ENCODE measurements at regions not wholly inside any gene's neighbourhood (a gene's known extent, or its start where the extent isn't known, plus 50 kb on each side); places are given as distances from the start of the nearest gene placed in this dataset.

- TF ChIP-seq TSHZ1 (CRISPR knock-in tag; IDR thresholded peaks at IDR 0.05) (no peak), ARID4B (CRISPR knock-in tag; IDR thresholded peaks at IDR 0.05) (no peak), TAL1 (IDR thresholded peaks at IDR 0.05) (no peak), RCOR1 (IDR thresholded peaks at IDR 0.05; ENCODE audit: borderline replicate concordance in 1 of 2, low read depth in 2 of 2, low read length in 2 of 2) (peak; percentile 30 to 90; a peak in 3 of 4 replicates), THRAP3 (IDR thresholded peaks at IDR 0.05; ENCODE audit: borderline replicate concordance) (no peak), SMARCA4 (IDR thresholded peaks at IDR 0.05) (no peak), FOXA1 (IDR thresholded peaks at IDR 0.05; ENCODE audit: borderline replicate concordance) (no peak), CBFA2T2 (conservative IDR thresholded peaks at IDR 0.05) (no peak), ZBTB49 (CRISPR knock-in tag; IDR thresholded peaks at IDR 0.05; ENCODE audit: borderline replicate concordance) (no peak), HDAC1 (IDR thresholded peaks at IDR 0.05) (0 out of 4 replicates have a peak, but pooled peaks of 1 of the 2 experiments have one; percentile 14), CBX5 (IDR thresholded peaks at IDR 0.05; ENCODE audit: borderline replicate concordance, low read depth) (no peak), MYC (IDR thresholded peaks at IDR 0.05; ENCODE audit: low read depth, low read length) (no peak), MYC (CRISPR knock-in tag; IDR thresholded peaks at IDR 0.05; ENCODE audit: borderline replicate concordance, low read depth) (no peak), ADNP (tag; IDR thresholded peaks at IDR 0.05) (peak; percentile 89), ZNF24 (IDR thresholded peaks at IDR 0.05) (no peak), IRF1 (CRISPR knock-in tag; IDR thresholded peaks at IDR 0.05; ENCODE audit: borderline replicate concordance) (no peak), MAFG (tag; conservative IDR thresholded peaks at IDR 0.05) (no peak), CBX1 (IDR thresholded peaks at IDR 0.05; ENCODE audit: low read depth) (peak; percentile 79; the same call in 1 of the 2 replicates), ZNF224 (CRISPR knock-in tag; IDR thresholded peaks at IDR 0.05) (no peak)
Measured at GRCh38 chr9:99303177-99303576, 81.1 kb downstream of the SEC61B start (continued).
